Panc1 (cell line): ENCODE measurements at regions not wholly inside any gene's neighbourhood (a gene's known extent, or its start where the extent isn't known, plus 50 kb on each side); places are given as distances from the start of the nearest gene placed in this dataset.

ENCODE experiments used
- POLR2AphosphoS5 ChIP-seq: IDR thresholded peaks from 2 replicates; pipeline ENCODE4 v1.6.1; 2012; ENCODE audit warnings: mild to moderate bottlenecking, low read depth, low read length, moderate library complexity
- SIN3A ChIP-seq: IDR thresholded peaks from 2 replicates; pipeline ENCODE4 v1.6.1; 2012; ENCODE audit warnings: low read depth, mild to moderate bottlenecking, low read length, moderate library complexity, borderline replicate concordance; ENCODE audit not compliant: insufficient read depth
- TF ChIP-seq, protein P1 (sequence below): fragments of 450-650 bp; IDR thresholded peaks from 2 replicates; pipeline ENCODE4 v1.5.1; 2017; ENCODE audit warnings: mild to moderate bottlenecking

DNA sequence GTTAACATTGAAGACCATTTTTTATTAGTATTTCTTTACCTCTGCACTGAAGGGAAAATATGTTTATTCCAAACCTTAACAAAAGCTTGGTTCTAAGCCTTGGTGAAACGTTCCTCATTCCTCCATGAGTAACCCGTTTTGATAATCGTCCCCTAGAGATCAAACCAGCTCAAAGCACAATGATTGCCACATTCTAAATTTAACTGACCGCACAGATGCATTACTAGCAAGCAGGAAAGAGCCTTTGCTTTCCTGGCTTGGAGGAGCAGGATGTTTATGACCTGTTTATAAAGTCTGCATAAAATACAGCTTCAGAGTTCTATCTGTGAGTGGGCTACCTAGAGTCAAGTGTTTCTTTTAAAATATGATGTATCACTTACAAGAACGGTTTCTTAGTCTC lies 193.8 kb downstream of the TMEM114 start:
- TF ChIP-seq, protein P1, sequence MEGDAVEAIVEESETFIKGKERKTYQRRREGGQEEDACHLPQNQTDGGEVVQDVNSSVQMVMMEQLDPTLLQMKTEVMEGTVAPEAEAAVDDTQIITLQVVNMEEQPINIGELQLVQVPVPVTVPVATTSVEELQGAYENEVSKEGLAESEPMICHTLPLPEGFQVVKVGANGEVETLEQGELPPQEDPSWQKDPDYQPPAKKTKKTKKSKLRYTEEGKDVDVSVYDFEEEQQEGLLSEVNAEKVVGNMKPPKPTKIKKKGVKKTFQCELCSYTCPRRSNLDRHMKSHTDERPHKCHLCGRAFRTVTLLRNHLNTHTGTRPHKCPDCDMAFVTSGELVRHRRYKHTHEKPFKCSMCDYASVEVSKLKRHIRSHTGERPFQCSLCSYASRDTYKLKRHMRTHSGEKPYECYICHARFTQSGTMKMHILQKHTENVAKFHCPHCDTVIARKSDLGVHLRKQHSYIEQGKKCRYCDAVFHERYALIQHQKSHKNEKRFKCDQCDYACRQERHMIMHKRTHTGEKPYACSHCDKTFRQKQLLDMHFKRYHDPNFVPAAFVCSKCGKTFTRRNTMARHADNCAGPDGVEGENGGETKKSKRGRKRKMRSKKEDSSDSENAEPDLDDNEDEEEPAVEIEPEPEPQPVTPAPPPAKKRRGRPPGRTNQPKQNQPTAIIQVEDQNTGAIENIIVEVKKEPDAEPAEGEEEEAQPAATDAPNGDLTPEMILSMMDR = no peak
- no peak for TF ChIP-seq SIN3A
- TF ChIP-seq POLR2AphosphoS5 = no peak
